ENCODE measurements at regions not wholly inside any gene's neighbourhood (a gene's known extent, or its start where the extent isn't known, plus 50 kb on each side); places are given as distances from the start of the nearest gene placed in this dataset.

DNA sequence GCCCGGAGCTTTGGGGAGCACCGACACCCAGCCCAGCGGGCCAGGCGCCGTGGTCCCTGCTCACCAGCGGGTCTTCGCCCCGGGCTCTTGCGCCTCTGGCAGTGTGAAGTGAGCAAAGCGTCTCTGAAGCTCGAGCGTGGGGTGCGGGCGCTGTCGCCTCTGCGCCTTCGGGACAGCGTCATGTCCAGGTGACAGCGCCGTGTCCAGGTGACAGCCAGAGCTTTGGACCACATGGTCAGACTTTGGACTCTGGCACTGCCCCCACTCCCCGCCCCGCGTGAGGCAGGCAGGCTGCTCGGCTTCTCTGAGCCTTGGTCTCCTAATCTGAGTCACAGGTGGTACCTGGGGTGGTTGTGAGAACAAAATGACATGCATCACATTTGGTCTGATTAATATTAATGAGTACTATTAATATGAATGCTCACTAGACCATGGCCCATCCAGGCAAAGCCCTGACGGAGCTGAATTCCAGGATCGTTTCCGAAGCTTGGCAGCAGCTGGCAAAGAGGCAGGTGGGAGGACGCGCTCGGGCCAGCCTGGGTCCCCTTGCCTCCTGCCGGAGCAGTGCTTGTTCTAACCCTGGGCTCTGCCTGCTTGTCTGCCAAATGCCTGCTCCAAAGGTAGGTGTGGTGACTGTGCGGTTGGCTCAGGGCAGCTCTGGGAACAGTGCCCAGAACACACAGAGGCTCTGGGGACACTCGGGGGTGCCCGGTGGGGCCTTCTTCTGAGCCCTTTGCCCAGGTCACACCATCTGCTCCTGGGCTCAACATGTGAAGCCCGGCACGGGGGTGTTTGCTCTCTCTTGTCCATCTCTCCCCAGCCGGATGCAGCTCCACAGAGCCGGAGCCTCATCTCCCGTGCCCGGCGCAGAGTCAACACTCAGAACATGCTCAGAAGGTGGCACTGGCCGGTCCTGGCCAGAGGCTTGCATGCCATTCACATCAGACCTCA, 157.1 kb downstream of the OLFM1 start (continued):
- TF ChIP-seq, protein P1, sequence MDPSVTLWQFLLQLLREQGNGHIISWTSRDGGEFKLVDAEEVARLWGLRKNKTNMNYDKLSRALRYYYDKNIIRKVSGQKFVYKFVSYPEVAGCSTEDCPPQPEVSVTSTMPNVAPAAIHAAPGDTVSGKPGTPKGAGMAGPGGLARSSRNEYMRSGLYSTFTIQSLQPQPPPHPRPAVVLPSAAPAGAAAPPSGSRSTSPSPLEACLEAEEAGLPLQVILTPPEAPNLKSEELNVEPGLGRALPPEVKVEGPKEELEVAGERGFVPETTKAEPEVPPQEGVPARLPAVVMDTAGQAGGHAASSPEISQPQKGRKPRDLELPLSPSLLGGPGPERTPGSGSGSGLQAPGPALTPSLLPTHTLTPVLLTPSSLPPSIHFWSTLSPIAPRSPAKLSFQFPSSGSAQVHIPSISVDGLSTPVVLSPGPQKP (IDR thresholded peaks at IDR 0.05; ENCODE audit: low read depth, low read length) = no peak
- TF ChIP-seq POLR2A (IDR thresholded peaks at IDR 0.05; ENCODE audit: low read length) = no peak
- TF ChIP-seq CBX2 (IDR thresholded peaks at IDR 0.05; ENCODE audit: borderline replicate concordance, low read depth) = no peak

DNA sequence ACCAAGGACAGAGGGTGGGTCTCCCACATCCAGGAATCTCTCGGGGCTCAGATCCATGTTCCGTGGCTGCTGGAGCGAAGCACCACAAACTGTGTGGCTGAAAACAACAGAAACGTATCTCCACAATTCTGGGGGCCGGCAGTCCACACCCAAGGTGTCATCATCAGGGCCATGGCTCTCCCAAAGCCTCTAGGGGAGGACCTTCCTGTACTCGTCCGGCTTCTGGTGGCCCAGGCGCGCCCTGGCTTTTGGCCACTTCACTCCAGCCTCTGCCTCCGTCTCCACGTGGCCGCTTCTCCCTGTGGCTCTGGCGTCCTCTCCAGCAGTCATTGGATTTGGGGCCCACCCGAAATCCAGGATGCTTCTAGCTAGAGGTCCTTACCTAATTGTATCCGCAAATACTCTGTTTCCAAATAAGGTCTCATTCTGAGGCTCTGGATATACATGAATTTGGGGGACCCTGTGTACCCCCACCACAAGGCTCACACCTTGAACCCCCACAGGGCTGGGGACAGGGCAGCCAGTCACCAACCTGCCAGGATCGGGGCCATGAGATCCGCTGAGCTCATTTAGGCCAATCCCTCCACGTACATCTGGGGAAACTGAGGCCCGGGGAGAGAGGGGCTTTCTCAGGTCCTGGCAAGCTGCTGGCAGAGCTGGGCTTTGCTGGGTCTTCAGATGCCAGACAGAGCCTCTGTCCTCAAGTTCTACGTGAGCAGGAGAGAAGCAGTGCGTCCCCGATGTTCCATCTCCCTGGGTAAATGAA, 158.2 kb downstream of the OLFM1 start:
- H3K4me2 ChIP-seq = no peak overlapping the region
- H3K4me1 ChIP-seq = no peaks in the 10 kb centered on the region
- TF ChIP-seq JUNB (IDR thresholded peaks at IDR 0.05) (no peak), EHMT2 (IDR thresholded peaks at IDR 0.05; ENCODE audit: low read depth) (no peak), TFCP2L1 (CRISPR knock-in tag; IDR thresholded peaks at IDR 0.05) (no peak), EHF (CRISPR knock-in tag; IDR thresholded peaks at IDR 0.05) (no peak), ESRRA (IDR thresholded peaks at IDR 0.05; ENCODE audit: borderline replicate concordance, low read length) (no peak), EP300 (IDR thresholded peaks at IDR 0.05) (no peak)
- TF ChIP-seq, protein P2, sequence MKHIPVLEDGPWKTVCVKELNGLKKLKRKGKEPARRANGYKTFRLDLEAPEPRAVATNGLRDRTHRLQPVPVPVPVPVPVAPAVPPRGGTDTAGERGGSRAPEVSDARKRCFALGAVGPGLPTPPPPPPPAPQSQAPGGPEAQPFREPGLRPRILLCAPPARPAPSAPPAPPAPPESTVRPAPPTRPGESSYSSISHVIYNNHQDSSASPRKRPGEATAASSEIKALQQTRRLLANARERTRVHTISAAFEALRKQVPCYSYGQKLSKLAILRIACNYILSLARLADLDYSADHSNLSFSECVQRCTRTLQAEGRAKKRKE (CRISPR knock-in tag; IDR thresholded peaks at IDR 0.05; ENCODE audit: low read depth) = no peak
- TF ChIP-seq, protein P3, sequence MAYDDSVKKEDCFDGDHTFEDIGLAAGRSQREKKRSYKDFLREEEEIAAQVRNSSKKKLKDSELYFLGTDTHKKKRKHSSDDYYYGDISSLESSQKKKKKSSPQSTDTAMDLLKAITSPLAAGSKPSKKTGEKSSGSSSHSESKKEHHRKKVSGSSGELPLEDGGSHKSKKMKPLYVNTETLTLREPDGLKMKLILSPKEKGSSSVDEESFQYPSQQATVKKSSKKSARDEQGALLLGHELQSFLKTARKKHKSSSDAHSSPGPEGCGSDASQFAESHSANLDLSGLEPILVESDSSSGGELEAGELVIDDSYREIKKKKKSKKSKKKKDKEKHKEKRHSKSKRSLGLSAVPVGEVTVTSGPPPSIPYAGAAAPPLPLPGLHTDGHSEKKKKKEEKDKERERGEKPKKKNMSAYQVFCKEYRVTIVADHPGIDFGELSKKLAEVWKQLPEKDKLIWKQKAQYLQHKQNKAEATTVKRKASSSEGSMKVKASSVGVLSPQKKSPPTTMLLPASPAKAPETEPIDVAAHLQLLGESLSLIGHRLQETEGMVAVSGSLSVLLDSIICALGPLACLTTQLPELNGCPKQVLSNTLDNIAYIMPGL (CRISPR knock-in tag; IDR thresholded peaks at IDR 0.05; ENCODE audit: borderline replicate concordance) = no peak
- TF ChIP-seq, protein P4, sequence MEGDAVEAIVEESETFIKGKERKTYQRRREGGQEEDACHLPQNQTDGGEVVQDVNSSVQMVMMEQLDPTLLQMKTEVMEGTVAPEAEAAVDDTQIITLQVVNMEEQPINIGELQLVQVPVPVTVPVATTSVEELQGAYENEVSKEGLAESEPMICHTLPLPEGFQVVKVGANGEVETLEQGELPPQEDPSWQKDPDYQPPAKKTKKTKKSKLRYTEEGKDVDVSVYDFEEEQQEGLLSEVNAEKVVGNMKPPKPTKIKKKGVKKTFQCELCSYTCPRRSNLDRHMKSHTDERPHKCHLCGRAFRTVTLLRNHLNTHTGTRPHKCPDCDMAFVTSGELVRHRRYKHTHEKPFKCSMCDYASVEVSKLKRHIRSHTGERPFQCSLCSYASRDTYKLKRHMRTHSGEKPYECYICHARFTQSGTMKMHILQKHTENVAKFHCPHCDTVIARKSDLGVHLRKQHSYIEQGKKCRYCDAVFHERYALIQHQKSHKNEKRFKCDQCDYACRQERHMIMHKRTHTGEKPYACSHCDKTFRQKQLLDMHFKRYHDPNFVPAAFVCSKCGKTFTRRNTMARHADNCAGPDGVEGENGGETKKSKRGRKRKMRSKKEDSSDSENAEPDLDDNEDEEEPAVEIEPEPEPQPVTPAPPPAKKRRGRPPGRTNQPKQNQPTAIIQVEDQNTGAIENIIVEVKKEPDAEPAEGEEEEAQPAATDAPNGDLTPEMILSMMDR (IDR thresholded peaks at IDR 0.05) = no peak
- TF ChIP-seq, protein P5, sequence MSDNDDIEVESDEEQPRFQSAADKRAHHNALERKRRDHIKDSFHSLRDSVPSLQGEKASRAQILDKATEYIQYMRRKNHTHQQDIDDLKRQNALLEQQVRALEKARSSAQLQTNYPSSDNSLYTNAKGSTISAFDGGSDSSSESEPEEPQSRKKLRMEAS (IDR thresholded peaks at IDR 0.05) = no peak
- no peak for ATAC-seq
- 66% methylated on average over 20 of the region's 22 CpGs for WGBS (ENCODE audit: missing lambda C conversion rate)
- CTCF ChIA-PET = interaction anchor here (1.7 kb wide), 1 partner anchor 159 kb away, joined by 5 read pairs; the partner anchor contains the start of gene OLFM1
- H3K4me3 ChIP-seq = no peak overlapping the region
- FAIRE-seq = no peak
- POLR2A ChIA-PET = no interaction called here
- H3K9me3 ChIP-seq = no peaks in the 10 kb centered on the region
- DNase-seq (ENCODE audit: low read depth in 1 of 2, low spot score in 1 of 2) = no peak
- no peak overlapping the region for H3K27ac ChIP-seq

All from A549 (cell line).